ENCODE measurements at regions not wholly inside any gene's neighbourhood (a gene's known extent, or its start where the extent isn't known, plus 50 kb on each side); places are given as distances from the start of the nearest gene placed in this dataset.

GRCh38 chr6:14436592-14437132, 319.1 kb downstream of the CD83 start:
- DNase-seq (ENCODE audit: low read depth) = no peak

- DNase-seq (ENCODE audit: low read depth) = no peak
Measured at GRCh38 chr6:14439419-14439818, 321.8 kb downstream of the CD83 start.

DNA sequence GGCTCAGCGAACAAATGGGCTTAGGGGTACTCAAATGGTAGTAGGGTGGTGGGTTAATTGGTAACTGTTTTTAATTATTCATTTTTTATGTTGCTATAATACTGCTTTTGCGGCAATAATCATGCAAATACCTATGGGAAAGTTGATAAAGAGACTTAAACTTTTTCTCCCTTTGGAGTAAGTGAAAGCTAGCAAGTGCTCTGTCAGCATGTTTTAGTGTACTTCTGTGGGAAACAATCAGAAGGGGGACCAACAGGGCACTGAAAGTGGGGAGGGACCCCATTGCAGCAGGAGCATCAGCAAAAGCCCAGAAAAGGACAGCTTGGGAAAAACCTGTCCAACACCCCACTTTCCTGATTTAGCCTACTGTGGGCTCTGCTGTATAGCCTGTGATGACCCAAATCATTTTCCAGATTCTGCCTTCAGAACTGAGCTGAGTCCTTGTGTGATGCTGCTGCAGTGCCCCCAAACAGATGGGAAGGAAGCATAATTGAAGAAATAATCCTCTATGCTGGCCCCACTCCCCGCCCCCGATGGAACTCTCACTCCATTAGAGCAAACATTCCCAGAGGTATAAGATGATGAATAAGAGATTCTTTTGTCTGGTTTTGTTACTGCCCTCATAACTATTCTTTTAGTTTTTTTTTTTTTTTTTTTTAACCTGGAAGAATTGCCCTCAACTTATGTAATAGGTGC, 322.8 kb downstream of the CD83 start:
- DNase-seq (ENCODE audit: low read depth) = no peak

DNA sequence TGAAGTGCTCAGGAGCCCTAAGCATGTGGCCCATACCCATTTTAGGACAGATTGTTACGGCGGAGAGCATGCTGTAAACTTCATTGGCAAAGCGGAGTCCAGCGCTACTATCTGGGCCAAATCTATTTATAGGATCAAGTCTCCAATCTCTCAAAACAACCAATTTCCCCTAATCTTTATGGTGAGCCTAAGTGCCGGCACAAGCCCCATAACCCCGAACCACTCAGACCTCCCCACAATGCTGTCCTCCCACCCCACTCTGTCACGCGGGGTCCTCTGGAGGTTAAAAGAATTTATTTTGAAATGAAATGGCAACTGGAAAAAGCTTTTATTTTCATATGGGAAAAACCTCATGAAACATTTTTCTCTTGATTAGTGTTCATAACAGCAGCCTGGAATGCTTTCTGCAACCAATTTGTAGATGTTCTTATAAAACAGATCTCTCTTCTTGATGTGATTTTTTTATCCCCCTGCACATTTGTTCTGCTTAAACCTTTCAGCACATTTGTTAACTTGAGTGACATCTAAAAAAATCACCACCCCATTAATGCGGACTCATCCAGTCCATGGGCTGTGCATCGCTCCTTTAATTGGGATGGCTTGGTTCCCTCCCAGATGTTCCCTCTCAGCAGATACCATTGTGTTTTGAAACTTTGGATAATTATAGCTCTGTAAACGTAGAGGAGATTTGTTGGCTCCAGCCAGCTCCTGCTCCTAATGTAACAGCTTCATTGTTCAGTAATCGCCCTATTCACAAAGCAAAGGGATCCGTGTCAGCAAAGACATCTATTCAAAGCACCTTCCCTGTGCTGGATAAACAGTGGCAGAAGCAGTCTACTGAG, 323.6 kb downstream of the CD83 start:
- peak; percentile 57 for DNase-seq (ENCODE audit: low read depth)

- no peak for DNase-seq (ENCODE audit: low read depth)
Measured at GRCh38 chr6:14442242-14442641, 324.7 kb downstream of the CD83 start.

DNA sequence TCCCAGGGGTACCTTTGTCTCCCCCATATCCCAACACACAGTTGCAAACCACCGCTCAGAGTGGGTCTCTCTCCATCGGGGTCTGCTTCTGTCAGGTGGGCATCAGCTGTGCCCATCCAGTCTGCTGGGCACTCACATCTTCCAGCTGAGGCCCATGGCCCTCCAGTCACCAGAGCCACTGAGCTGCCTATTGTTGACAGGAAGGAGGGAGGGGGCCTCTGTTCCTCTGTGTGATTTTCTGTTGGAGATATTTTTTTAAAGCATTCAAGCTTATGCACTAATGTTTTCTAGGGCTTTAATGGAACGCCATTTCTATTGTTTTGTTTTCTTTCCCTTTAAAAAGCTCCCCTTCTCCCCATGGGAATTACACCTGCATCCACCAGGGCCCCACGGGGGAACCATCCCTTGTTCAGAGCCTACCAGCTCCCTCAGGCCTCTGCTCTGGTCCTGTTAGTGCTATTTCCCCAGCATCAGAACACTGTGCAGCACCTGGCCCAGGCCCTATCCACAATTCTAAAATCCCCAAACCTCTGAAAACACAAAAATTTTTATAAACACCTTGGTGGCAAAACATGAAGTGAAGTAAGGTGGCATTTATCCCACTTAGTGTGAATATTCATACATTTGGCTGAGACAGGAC, 326.2 kb downstream of the CD83 start:
- no peak for DNase-seq (ENCODE audit: low read depth)

DNA sequence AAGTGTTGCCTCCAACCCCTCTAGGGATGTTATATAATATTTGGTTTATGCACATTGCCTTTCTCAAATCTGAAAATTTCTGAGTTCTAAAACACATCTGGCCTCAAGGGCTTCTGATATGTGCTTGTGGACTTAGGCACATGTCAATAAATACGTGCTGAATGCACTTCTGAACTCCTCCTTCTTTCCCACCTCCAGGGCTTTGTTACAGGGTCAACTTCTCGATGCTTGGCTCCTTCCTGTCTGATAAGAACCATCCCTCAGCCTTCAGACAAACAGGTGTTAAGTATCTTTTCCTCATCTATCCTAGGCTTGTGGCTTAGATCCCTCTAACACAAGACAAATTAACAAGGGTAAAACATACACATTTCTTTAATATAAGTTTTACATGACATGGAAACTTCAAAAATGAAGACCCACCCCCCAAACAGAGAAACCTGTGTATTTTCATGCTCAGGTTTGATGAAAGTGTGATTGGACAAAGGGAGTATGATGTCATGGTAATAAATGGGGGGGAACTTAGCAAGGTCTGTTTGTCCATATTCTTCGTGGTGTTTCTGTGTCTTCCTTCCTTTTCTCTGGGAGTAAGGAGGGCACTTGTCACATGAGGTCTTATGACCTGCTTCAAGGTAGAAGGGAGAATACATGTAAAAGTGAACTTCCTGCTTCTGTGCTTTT, 326.9 kb downstream of the CD83 start:
- DNase-seq (ENCODE audit: low read depth) = no peak

DNA sequence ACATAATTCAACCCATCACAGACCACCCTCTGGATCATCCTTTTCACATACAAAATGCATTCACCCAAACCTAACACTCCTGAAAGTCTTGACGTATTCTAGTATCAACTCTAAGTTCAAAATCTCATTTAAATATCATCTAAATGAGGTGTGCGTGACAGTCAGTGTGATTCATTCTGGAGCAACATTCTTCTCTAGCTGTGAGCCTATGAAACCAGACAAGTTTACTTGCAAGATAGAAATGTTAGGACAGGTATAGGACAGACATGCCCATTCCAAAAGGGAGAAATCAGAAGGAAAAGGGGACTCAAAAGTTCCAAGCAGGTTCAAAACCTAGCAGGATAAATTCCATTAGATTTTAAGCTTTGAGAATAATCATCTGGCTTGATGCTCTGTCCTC, 329.7 kb downstream of the CD83 start:
- no peak for DNase-seq (ENCODE audit: low read depth)

DNA sequence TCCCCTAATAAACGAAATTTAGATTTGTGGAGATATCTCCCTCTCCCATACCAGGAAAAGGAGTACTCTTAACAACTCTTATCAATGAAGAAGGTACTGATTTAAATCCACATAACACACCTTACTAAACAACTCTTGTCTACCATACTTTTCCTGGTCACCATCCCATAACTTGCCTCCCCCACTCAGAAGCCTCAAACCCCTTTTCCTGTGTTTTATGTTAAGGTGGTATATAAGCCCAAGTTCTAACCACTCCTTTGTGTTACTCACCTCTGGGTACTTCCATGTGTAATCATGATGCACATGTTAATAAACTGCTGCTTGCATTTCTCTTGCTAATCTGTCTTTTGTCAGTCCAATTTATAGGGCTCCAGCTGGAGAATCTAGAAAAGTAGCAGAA, 330.7 kb downstream of the CD83 start:
- no peak for DNase-seq (ENCODE audit: low read depth)

DNA sequence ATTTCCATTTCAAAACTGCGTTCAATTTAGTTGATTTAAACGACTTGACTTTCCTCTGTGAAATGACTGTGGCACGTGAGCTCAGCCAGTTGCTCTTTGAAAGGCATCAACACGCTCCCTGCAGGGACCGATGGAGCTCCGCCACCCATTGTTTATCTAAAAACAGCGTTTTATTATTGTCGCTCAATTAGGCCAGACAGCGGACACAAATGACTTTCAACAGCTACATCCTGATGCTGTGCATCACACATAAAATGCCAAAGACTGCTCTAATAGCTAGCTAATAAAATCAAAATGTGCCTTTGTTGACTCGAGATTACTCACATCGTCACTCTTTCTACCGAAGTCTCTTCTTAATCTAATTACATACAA, 332.5 kb downstream of the CD83 start:
- no peak for DNase-seq (ENCODE audit: low read depth)

DNA sequence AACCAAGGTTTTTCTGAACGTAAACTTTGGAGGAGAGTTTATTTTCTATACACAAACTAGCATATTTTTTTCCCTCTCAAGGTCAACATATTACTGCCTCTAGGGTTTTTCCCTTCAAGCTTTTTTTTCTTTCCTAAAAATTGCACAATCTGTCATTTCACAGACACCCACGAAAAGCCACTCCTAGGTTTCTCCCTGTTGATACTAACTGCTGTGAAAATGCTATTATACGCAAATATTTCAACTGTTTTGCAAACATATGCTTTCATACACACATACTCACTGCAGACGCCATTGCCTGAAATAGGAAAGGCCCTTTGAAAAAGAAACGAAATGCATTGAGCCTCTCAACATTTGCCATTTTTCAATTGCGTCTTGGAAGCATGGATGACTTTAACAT, 333.0 kb downstream of the CD83 start:
- DNase-seq (ENCODE audit: low read depth) = no peak

- no peak for DNase-seq (ENCODE audit: low read depth)
Measured at GRCh38 chr6:14451594-14452374, 334.2 kb downstream of the CD83 start.

- no peak for DNase-seq (ENCODE audit: low read depth)
Measured at GRCh38 chr6:14452567-14453527, 335.3 kb downstream of the CD83 start.

DNA sequence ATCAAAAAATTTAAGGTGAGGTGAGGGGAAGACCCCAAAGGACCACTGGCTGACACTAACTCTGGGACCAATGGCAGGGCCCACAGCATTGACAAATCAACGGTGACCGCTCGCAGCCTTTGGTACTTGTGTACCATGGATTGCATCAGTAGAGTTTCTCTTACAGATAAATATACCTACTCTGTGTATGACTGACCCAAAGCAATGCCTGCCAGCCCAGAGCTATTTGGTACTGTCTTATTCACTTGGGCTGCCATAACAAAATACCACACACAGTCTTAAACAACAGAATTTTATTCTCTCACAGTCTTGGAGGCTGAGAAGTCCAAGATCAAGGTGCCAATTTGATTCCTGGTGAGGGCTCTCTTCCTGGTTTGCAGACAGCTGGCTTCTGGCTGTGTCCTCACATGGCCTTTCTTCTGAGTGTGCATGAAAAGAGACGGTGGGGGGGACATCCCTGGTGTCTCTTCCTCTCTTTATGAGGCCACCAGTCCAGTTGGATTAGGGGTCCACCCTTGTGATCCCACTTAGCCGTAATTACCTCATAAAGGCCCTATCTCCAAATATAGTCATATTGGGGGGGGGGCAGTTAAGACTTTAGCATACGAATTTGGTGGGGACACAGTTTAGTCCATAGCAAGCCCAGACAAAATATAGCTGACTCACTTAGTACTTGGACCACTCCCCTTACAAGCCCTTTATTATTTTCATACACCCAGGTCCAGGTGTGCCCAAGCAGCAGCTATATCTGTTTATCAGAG, 336.3 kb downstream of the CD83 start:
- no peak for DNase-seq (ENCODE audit: low read depth)

GRCh38 chr6:14454473-14454775, 336.9 kb downstream of the CD83 start:
- DNase-seq (ENCODE audit: low read depth) = no peak

- no peak for DNase-seq (ENCODE audit: low read depth)
Measured at GRCh38 chr6:14455427-14455826, 337.9 kb downstream of the CD83 start.

- DNase-seq (ENCODE audit: low read depth) = no peak
Measured at GRCh38 chr6:14455876-14456648, 338.5 kb downstream of the CD83 start.

DNA sequence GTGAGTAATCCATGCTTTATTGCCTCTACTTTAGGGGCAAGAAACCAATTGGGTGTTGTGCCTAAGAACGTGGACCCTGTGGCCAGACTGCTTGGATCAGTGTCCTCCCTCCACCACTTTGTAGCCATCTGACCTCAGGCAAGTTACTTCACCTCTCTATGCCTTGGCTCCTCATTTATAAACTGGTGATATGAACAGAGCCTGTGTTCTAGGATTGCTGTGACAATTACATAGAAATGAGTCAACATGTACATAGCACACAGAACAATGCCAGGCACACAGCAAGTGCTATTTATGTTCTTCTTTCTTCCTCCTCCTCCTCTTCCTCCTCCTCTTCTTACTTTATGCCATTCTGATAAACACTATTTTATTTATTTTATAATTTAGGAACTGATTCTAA, 339.4 kb downstream of the CD83 start:
- no peak for DNase-seq (ENCODE audit: low read depth)

DNA sequence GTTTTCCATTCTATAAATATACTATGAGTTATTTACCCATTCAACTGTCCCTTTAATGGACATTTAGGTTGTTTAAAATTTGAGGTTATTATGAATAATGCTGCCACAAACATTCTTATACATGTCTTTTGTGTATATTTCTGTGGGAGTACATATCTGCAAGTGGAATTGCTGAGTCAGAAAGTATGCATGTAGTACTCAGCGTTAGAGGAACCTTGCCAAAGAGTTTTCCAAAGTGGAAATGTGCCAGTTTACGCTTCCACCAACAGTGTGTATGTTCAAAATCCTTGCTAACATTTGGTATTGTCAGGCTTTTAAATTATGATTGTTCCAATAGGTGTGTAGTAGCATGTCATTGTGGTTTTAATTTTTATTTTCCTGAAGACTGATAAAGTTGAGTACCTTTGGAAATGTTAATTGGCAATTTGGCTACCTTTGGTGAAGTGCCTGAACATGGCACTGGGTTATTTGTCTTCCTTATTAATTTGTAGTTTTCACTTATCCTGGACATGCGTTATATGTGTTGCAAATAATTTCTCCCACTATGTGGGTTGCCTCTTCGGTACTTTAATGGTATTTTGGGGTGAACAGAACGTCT, 341.2 kb downstream of the CD83 start:
- DNase-seq (ENCODE audit: low read depth) = no peak

Measured in GM04503 (cell line).